Epithelial cell of esophagus (primary cell): ENCODE measurements at regions not wholly inside any gene's neighbourhood (a gene's known extent, or its start where the extent isn't known, plus 50 kb on each side); places are given as distances from the start of the nearest gene placed in this dataset.

Experiments
- DNase-seq: peaks from one replicate; pipeline ENCODE4 v3.0.0; 2010; ENCODE audit warnings: low read depth
- H3K4me3 ChIP-seq: 2 replicates; pipeline ENCODE4 v1.5.1; 2011; ENCODE audit warnings: mild to moderate bottlenecking, low read length, control low read depth
- CTCF ChIP-seq: IDR thresholded peaks from 2 replicates; pipeline ENCODE4 v1.5.1; 2011; ENCODE audit warnings: low read depth, mild to moderate bottlenecking, low read length, control low read depth, inconsistent platforms; ENCODE audit not compliant: insufficient read depth; ENCODE audit errors: missing control alignments

- peak; percentile 43 for DNase-seq
- TF ChIP-seq CTCF, result no peak
These were observed 1672.9 kb downstream of the REEP3 start for GRCh38 chr10:65194126-65194525.

GRCh38 chr10:65194555-65194954 lies 1673.4 kb downstream of the REEP3 start:
- H3K4me3 ChIP-seq, result no peak overlapping the region
- no peak for TF ChIP-seq CTCF
- no peak for DNase-seq

More at GRCh38 chr10:65194126-65194525, 1672.9 kb downstream of the REEP3 start:
- H3K4me3 ChIP-seq, result no peak overlapping the region

- H3K4me3 ChIP-seq, result no peak overlapping the region
- no peak for DNase-seq
- TF ChIP-seq CTCF, result no peak
These were observed 1674.9 kb downstream of the REEP3 start for GRCh38 chr10:65196111-65196510.

GRCh38 chr10:65197935-65198334 lies 1676.7 kb downstream of the REEP3 start:
- TF ChIP-seq CTCF, result no peak
- no peak for DNase-seq
- H3K4me3 ChIP-seq, result no peak overlapping the region

GRCh38 chr10:65201491-65201890 lies 1680.3 kb downstream of the REEP3 start:
- no peak for DNase-seq
- no peak for TF ChIP-seq CTCF
- no peak overlapping the region for H3K4me3 ChIP-seq

GRCh38 chr10:65204999-65205398 lies 1683.8 kb downstream of the REEP3 start:
- H3K4me3 ChIP-seq, result no peak overlapping the region
- TF ChIP-seq CTCF, result no peak
- no peak for DNase-seq

GRCh38 chr10:65213170-65213569 lies 1692.0 kb downstream of the REEP3 start:
- TF ChIP-seq CTCF, result no peak
- no peak overlapping the region for H3K4me3 ChIP-seq
- DNase-seq, result no peak
